ENCODE measurements at regions not wholly inside any gene's neighbourhood (a gene's known extent, or its start where the extent isn't known, plus 50 kb on each side); places are given as distances from the start of the nearest gene placed in this dataset.

DNA sequence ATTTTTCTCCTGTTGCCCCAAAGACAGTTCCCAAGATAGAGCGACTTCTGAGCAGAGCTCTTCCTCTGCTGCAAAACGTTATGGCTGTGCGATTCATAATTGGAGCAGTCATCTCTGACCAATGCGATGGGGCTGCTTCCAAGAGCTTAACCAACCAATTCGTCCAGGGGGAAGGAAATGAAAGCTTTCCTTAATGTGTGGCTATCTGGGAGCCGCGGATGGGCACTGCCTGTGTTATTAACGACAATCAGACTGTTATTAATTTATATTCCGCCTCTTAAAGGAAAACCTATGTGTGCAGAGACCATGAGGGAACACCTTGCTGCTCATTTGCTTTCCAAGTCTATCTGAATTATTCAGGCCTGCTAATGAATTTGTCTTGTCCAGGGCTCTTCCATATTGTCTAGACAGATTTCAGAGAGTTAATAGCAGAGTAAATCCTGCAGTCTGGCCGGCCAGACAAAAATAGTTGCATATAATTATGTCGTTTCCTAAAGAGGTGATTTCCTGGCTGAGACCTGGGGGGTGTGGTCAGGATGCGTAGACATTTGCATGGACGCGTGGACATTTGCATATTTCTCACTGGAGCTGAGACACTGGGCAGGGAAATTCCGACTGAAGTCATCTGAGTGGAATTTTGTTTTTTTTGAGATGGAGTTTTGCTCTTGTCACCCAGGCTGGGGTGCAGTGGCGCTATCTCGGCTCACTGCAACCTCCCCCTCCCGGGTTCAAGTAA is 135.4 kb downstream of the HMX1 start:
- peaks cover 3% of the 10 kb centered on the region for H3K9me3 Mint-ChIP-seq
- H3K36me3 Mint-ChIP-seq (ENCODE audit: low read depth), result peaks cover 3% of the 10 kb centered on the region
- H3K27me3 Mint-ChIP-seq (ENCODE audit: low read depth), result peaks cover 9% of the 10 kb centered on the region
- no peaks in the 10 kb centered on the region for H3K4me1 Mint-ChIP-seq
- H3K27ac Mint-ChIP-seq (ENCODE audit: unreplicated experiment), result no peak overlapping the region
- no peak for DNase-seq (ENCODE audit: low read depth, low spot score)
- no peak for TF ChIP-seq CTCF (conservative IDR thresholded peaks at IDR 0.05)
- H3K4me3 Mint-ChIP-seq, result no peak overlapping the region

- H3K36me3 Mint-ChIP-seq (ENCODE audit: low read depth), result peaks cover 3% of the 10 kb centered on the region
- H3K4me1 Mint-ChIP-seq, result no peaks in the 10 kb centered on the region
- no peak overlapping the region for H3K4me3 Mint-ChIP-seq
- TF ChIP-seq CTCF (conservative IDR thresholded peaks at IDR 0.05), result no peak
- H3K9me3 Mint-ChIP-seq, result peaks cover 3% of the 10 kb centered on the region
- H3K27me3 Mint-ChIP-seq (ENCODE audit: low read depth), result peaks cover 11% of the 10 kb centered on the region
- H3K27ac Mint-ChIP-seq (ENCODE audit: unreplicated experiment), result no peak overlapping the region
- DNase-seq (ENCODE audit: low read depth, low spot score), result no peak
These were observed 136.2 kb downstream of the HMX1 start for GRCh38 chr4:8735236-8736089.

GRCh38 chr4:8732681-8733243 is 138.9 kb downstream of the HMX1 start:
- H3K4me3 Mint-ChIP-seq, result no peak overlapping the region
- H3K27me3 Mint-ChIP-seq (ENCODE audit: low read depth), result peaks cover 12% of the 10 kb centered on the region
- H3K9me3 Mint-ChIP-seq, result peaks cover 3% of the 10 kb centered on the region
- TF ChIP-seq CTCF (conservative IDR thresholded peaks at IDR 0.05), result no peak
- H3K4me1 Mint-ChIP-seq, result no peaks in the 10 kb centered on the region
- no peak overlapping the region for H3K27ac Mint-ChIP-seq (ENCODE audit: unreplicated experiment)
- peaks cover 3% of the 10 kb centered on the region for H3K36me3 Mint-ChIP-seq (ENCODE audit: low read depth)
- no peak for DNase-seq (ENCODE audit: low read depth, low spot score)

DNA sequence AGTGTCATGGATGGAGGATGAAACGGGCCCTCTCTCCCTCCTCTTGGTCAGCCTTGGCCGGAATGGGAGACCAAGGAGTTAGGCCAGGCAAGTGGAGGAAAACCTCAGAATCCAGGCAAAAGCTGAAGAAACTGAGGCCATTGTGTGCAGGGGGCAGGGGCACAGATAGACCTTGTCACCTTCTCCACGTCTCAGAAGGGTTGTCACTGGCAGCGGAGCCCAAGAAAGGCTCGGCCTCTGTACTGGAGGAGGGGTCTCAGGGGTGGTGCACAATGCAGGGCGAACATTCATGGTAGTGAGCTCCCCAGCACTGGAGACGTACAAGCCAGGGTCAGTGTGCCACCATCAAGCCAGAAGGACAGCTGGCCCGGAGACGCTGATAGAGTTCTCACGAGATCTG is 139.5 kb downstream of the CPZ start:
- no peak overlapping the region for H3K27ac Mint-ChIP-seq (ENCODE audit: unreplicated experiment)
- H3K4me1 Mint-ChIP-seq, result no peaks in the 10 kb centered on the region
- no peak for DNase-seq (ENCODE audit: low read depth, low spot score)
- peaks cover 3% of the 10 kb centered on the region for H3K9me3 Mint-ChIP-seq
- no peak overlapping the region for H3K4me3 Mint-ChIP-seq
- TF ChIP-seq CTCF (conservative IDR thresholded peaks at IDR 0.05), result no peak
- H3K36me3 Mint-ChIP-seq (ENCODE audit: low read depth), result peaks cover 3% of the 10 kb centered on the region
- H3K27me3 Mint-ChIP-seq (ENCODE audit: low read depth), result peaks cover 15% of the 10 kb centered on the region

DNA sequence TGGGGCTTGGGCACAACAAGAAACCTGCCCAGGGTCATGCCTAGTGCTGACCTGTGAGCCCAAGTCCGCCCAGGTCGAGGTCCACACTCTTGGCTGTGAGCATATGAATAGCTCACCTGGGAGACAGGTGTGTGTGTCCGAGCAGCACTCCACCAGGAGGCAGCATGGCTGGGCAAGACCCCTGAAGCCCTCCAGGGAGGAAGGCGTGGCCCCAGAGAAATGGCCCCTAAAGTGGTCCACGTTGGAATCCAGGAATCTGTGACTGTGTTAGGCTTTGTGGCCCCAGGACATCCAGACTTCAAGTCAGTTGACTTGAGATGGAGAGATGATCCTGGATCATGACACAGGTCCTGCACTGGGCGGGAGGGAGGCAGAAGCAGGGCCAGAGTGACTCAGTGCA is 138.8 kb downstream of the CPZ start:
- Mint-ChIP-seq H3K27ac (ENCODE audit: unreplicated experiment) (no peak overlapping the region), H3K27me3 (ENCODE audit: low read depth) (peaks cover 19% of the 10 kb centered on the region), H3K4me1 (no peaks in the 10 kb centered on the region), H3K9me3 (peaks cover 3% of the 10 kb centered on the region), H3K36me3 (ENCODE audit: low read depth) (peaks cover 3% of the 10 kb centered on the region), H3K4me3 (no peak overlapping the region)
- no peak for TF ChIP-seq CTCF (conservative IDR thresholded peaks at IDR 0.05)
- no peak for DNase-seq (ENCODE audit: low read depth, low spot score)

Data from neural crest cell (in vitro differentiated cells).